ENCODE measurements at regions not wholly inside any gene's neighbourhood (a gene's known extent, or its start where the extent isn't known, plus 50 kb on each side); places are given as distances from the start of the nearest gene placed in this dataset.
A peak's percentile ranks its signal among the peaks of the same experiment; 100 is the strongest.

- no peak for DNase-seq
Measured at GRCh38 chr10:128431083-128431482, 304.9 kb upstream of the MKI67 start.

GRCh38 chr10:128431506-128431905 is 305.3 kb upstream of the MKI67 start:
- no peak for DNase-seq

GRCh38 chr10:128432011-128432410 is 305.8 kb upstream of the MKI67 start:
- no peak for DNase-seq

GRCh38 chr10:128432423-128432822 is 306.2 kb upstream of the MKI67 start:
- DNase-seq: no peak

GRCh38 chr10:128435811-128436210 is 309.6 kb upstream of the MKI67 start:
- no peak for DNase-seq

- DNase-seq: no peak
Measured at GRCh38 chr10:128437786-128438345, 311.6 kb upstream of the MKI67 start.

- no peak for DNase-seq
Measured at GRCh38 chr10:128438417-128439063, 312.3 kb upstream of the MKI67 start.

GRCh38 chr10:128440513-128441160 is 314.4 kb upstream of the MKI67 start:
- DNase-seq: no peak

GRCh38 chr10:128443925-128444518 is 317.8 kb upstream of the MKI67 start:
- DNase-seq: no peak

GRCh38 chr10:128448796-128449195 is 322.6 kb upstream of the MKI67 start:
- no peak for DNase-seq

GRCh38 chr10:128451879-128452278 is 325.7 kb upstream of the MKI67 start:
- DNase-seq: no peak

- DNase-seq: no peak
Measured at GRCh38 chr10:128456271-128456670, 330.0 kb upstream of the MKI67 start.

GRCh38 chr10:128457136-128457535 is 330.9 kb upstream of the MKI67 start:
- no peak for DNase-seq

- DNase-seq: no peak
Measured at GRCh38 chr10:128461991-128462390, 335.8 kb upstream of the MKI67 start.

GRCh38 chr10:128462844-128463243 is 336.6 kb upstream of the MKI67 start:
- no peak for DNase-seq

GRCh38 chr10:128463991-128464760 is 338.0 kb upstream of the MKI67 start:
- DNase-seq: peak; percentile 30

GRCh38 chr10:128465697-128466096 is 339.5 kb upstream of the MKI67 start:
- DNase-seq: no peak

- DNase-seq: no peak
Measured at GRCh38 chr10:128466831-128467371, 340.7 kb upstream of the MKI67 start.

- no peak for DNase-seq
Measured at GRCh38 chr10:128468462-128468861, 342.2 kb upstream of the MKI67 start.

- no peak for DNase-seq
Measured at GRCh38 chr10:128469515-128469914, 343.3 kb upstream of the MKI67 start.

- no peak for DNase-seq
Measured at GRCh38 chr10:128470321-128470965, 344.2 kb upstream of the MKI67 start.

- DNase-seq: no peak
Measured at GRCh38 chr10:128471151-128471550, 344.9 kb upstream of the MKI67 start.

GRCh38 chr10:128472196-128472595 is 346.0 kb upstream of the MKI67 start:
- no peak for DNase-seq

All from NCI-H69 (cell line).